Skeletal muscle tissue (tissue), 3 donors: ENCODE measurements at regions not wholly inside any gene's neighbourhood (a gene's known extent, or its start where the extent isn't known, plus 50 kb on each side); places are given as distances from the start of the nearest gene placed in this dataset.
A peak's percentile ranks its signal among the peaks of the same experiment; 100 is the strongest.
"Not testable (repeated sequence)": the region's sequence is repeated elsewhere in the genome, so short reads cannot be mapped to it uniquely, and the experiment has no call there.

Experiments used
- H3K27ac ChIP-seq: one replicate; pipeline ENCODE4 v1.7.0; 2013; ENCODE audit warnings: mild to moderate bottlenecking, low read depth, low read length, inconsistent platforms
- H3K27me3 ChIP-seq, 3 donors: one replicate each; pipeline ENCODE4 v1.7.0; 2013; ENCODE audit warnings: low read length in 3 of 3; ENCODE audit not compliant: control insufficient read depth in 3 of 3, insufficient read depth in 3 of 3
- H3K36me3 ChIP-seq, 3 donors: one replicate each; pipeline ENCODE4 v1.7.0; 2013; ENCODE audit warnings: low read length in 3 of 3; ENCODE audit not compliant: control insufficient read depth in 3 of 3, insufficient read depth in 3 of 3
- H3K4me1 ChIP-seq, 3 donors: one replicate each; pipeline ENCODE4 v1.7.0; 2013; ENCODE audit warnings: low read length in 3 of 3, mild to moderate bottlenecking in 3 of 3; ENCODE audit not compliant: control insufficient read depth in 3 of 3, insufficient read depth in 3 of 3
- H3K4me3 ChIP-seq, 3 donors: one replicate each; pipeline ENCODE4 v1.7.0; 2013; ENCODE audit warnings: low read length in 3 of 3
- H3K9ac ChIP-seq, 3 donors: one replicate each; pipeline ENCODE4 v1.7.0; 2013; ENCODE audit warnings: low read length in 3 of 3, mild to moderate bottlenecking in 3 of 3, moderate library complexity in 2 of 3, low read depth in 1 of 3
- H3K9me3 ChIP-seq, 3 donors: one replicate each; pipeline ENCODE4 v1.7.0; 2013; ENCODE audit warnings: low read length in 3 of 3; ENCODE audit not compliant: control insufficient read depth in 3 of 3
- donor health status: Osteomylitis.

GRCh38 chr2:89537862-89538261 lies 846.4 kb downstream of the RPIA start:
- H3K4me3 ChIP-seq, result not testable (repeated sequence)

GRCh38 chr2:89544110-89544509 lies 852.6 kb downstream of the RPIA start:
- H3K9me3 ChIP-seq, H3K4me3 ChIP-seq, H3K9ac ChIP-seq, H3K4me1 ChIP-seq, H3K36me3 ChIP-seq, H3K27ac ChIP-seq, H3K27me3 ChIP-seq: not testable (repeated sequence)

More at GRCh38 chr2:89537862-89538261, 846.4 kb downstream of the RPIA start:
- not testable (repeated sequence) for H3K36me3 ChIP-seq, H3K9me3 ChIP-seq, H3K27ac ChIP-seq, H3K27me3 ChIP-seq, H3K9ac ChIP-seq, H3K4me1 ChIP-seq

- not testable (repeated sequence) for H3K27me3 ChIP-seq, H3K9me3 ChIP-seq, H3K4me1 ChIP-seq, H3K9ac ChIP-seq, H3K36me3 ChIP-seq, H3K4me3 ChIP-seq, H3K27ac ChIP-seq
Observed at GRCh38 chr2:89579154-89579553, 887.7 kb downstream of the RPIA start.

- not testable (repeated sequence) for H3K36me3 ChIP-seq, H3K9ac ChIP-seq, H3K27me3 ChIP-seq, H3K9me3 ChIP-seq, H3K4me1 ChIP-seq, H3K4me3 ChIP-seq, H3K27ac ChIP-seq
Observed at GRCh38 chr2:89582816-89583215, 891.3 kb downstream of the RPIA start.

GRCh38 chr2:89584046-89584445 lies 892.6 kb downstream of the RPIA start:
- not testable (repeated sequence) for H3K27me3 ChIP-seq, H3K4me3 ChIP-seq, H3K4me1 ChIP-seq, H3K9ac ChIP-seq, H3K9me3 ChIP-seq, H3K36me3 ChIP-seq, H3K27ac ChIP-seq

- not testable (repeated sequence) for H3K27ac ChIP-seq, H3K4me1 ChIP-seq, H3K27me3 ChIP-seq, H3K36me3 ChIP-seq, H3K9me3 ChIP-seq
- Histone ChIP-seq H3K9ac (peak overlapping the region in 1 of 3 donors; percentile 54), H3K4me3 (peak overlapping the region in 1 of 3 donors; percentile 45)
Observed at GRCh38 chr2:89584868-89585557, 893.5 kb downstream of the RPIA start.

- peak overlapping the region in 2 of 3 donors; percentile 60 to 70 for H3K4me3 ChIP-seq
- H3K4me1 ChIP-seq, H3K36me3 ChIP-seq, H3K27ac ChIP-seq, H3K27me3 ChIP-seq, H3K9me3 ChIP-seq: not testable (repeated sequence)
- H3K9ac ChIP-seq, result peak overlapping the region in 1 of 3 donors; percentile 40
Observed at GRCh38 chr2:89585558-89585920, 894.1 kb downstream of the RPIA start.

- not testable (repeated sequence) for H3K4me3 ChIP-seq, H3K9me3 ChIP-seq, H3K27ac ChIP-seq, H3K27me3 ChIP-seq, H3K9ac ChIP-seq, H3K36me3 ChIP-seq, H3K4me1 ChIP-seq
Observed at GRCh38 chr2:89599843-89600242, 908.4 kb downstream of the RPIA start.

- H3K4me1 ChIP-seq, H3K4me3 ChIP-seq, H3K9me3 ChIP-seq, H3K9ac ChIP-seq, H3K27ac ChIP-seq, H3K36me3 ChIP-seq: not testable (repeated sequence)
- H3K27me3 ChIP-seq, result peaks cover 0 to 14% (median 9%) of the 10 kb centered on the region in 3 donors
Observed at GRCh38 chr2:89606514-89606913, 915.0 kb downstream of the RPIA start.

GRCh38 chr2:89610207-89610926 lies 918.9 kb downstream of the RPIA start:
- H3K9me3 ChIP-seq, H3K36me3 ChIP-seq, H3K9ac ChIP-seq, H3K4me1 ChIP-seq, H3K27ac ChIP-seq, H3K4me3 ChIP-seq: not testable (repeated sequence)
- H3K27me3 ChIP-seq, result peaks cover 0 to 22% (median 9%) of the 10 kb centered on the region in 3 donors
